NCI-H526 (cell line): ENCODE measurements at regions not wholly inside any gene's neighbourhood (a gene's known extent, or its start where the extent isn't known, plus 50 kb on each side); places are given as distances from the start of the nearest gene placed in this dataset.

Experiments used
- DNase-seq, 2 experiments: peaks; one replicate each; lab custom pipeline; 2025; lab: John Stamatoyannopoulos, UW

DNA sequence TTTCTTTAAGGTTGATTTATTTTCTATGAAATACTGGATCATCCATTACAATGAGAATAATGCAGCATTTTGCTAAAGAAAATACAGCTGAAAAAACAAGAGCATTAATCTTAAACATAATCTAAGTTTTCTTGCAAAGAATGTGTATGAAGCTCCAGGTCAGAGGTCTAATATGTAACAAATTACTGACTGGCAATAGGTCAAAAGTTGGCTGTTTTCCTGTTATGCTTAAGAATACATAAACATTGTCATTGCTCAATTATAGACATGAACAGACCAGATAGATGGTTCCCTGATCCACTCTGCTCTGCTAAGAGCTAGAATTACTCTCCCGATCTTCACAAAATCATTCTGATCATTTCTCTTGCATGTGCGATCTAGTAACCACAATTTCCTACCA, 718.6 kb downstream of the PDHA2 start:
- DNase-seq: no peak

DNA sequence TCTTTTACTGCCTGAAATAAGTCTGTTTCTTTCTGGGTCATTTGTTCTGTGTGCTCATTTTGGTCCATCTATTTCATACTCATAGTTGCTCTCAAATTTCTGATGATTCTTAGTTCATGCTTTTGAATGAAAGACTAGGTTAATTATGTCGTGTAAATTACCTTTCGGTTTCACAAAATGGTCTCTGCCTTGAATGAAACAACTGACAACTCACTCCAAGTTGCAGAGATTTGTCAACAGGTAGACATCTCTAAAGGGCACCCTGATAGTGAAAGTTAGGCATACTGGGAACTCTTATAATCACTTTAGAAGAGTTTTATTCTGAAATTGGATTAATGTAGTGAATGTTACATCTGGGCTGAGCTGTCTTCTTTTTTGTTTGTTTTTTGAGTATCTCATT, 726.9 kb downstream of the PDHA2 start:
- DNase-seq: no peak

DNA sequence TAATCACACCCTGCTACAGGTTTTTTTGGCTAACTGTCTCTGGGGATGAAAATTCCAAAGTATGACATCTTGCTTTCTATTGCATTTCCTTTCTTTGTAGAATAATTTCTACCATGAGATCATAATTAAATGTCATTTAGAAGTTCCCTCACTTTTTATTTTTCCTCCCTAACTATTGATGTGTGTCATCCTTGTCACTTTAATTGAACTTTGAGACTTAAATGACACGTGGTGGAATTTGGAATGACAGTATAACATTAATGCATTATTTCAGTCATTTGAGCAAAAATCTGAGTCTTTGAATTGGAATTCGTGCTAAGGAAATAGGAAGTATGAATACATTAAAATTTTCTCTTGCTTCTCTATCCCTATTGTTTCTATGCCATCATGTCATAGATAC, 745.4 kb downstream of the PDHA2 start:
- no peak for DNase-seq

DNA sequence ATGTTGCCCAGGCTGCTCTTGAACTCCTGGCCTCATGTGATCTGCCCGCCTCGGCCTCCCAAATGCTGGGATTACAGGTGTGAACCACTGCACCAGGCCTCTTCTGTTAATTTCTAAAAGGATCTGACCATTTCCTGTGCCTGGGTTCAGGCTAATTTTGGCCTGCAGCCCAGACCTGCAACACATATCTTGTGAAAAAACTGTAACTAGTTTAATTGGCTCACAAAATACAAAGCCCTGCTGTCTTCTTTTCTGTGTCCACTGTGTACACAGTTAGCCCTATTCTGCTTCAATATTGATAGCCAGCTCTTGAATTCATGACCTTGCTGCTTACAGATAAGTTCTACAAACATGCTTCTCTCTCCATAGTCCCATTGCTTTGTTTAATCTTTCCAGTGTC, 753.5 kb downstream of the PDHA2 start:
- no peak for DNase-seq

DNA sequence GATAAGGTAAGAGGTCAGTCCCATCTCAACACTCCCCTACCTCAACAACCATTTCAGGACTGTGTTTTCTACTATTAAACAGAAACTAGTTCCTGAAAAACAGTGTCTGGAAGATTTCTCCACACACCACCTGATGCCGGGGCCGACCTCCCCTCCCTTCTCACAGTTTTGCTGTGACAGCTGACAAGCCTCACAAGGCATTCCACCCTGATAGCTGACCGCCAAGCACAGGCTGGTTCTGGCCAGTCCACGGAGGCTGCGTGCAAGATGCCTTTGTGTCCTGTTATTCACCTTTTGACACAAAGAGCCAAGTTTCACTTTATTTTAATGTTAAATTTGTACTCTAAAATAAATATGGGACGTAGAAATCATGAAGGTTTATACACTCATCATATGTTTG, 758.6 kb downstream of the PDHA2 start:
- no peak for DNase-seq

DNA sequence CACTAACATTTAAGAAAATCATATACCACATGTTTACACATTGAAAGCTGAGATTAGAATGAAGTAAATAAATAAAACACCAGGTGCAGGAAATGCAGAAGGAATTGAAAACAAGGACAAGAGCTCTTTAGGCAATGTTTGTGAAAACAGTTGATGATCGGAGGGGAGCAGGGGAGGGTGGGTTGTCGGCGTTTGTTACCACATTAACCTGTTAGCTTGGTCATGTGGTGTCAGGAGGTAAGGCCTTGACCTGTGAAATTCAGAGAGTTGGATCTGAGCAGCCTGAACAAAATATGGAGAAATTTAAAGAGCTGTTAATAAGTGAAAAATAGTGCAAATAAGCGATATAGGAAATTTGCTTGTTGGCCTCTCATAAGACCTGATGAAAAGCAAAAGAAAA, 759.9 kb downstream of the PDHA2 start:
- no peak for DNase-seq

DNA sequence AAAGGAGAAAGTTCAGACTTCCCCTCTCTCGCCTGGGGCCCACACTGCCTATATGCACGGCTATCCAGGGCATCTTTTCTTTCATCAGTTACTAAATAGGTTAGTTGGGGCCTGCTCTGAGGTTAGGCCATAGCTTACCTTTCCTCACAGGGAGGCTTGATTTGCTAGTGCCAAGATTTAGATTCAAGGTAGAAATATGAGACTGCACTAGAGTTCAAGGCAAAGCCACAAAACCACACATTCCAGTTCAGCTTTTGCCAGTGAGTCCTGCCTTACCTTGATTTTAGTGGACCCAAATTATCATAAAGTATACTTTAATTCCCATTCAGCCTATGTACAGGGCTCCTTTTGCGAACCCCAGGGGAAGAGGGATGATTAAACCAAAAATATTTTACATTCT, 762.8 kb downstream of the PDHA2 start:
- no peak for DNase-seq

DNA sequence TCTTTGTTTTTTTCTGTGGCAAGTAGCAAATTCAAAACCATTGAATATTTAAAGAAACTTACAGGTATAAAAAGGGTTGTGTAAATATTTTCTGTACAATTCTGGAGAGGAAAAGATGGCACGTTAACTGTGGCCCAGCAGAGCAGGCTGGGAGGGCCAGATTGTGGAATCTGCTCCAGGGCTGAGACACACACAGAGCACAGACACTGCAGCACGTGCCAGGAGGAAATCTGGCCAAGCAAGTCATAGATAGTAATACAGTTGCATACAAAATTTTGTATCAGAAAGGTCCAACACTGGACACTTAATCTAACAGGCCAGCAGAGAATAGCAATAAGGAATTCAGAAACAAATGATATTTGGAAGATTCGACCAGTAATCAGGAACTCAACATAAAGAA, 763.7 kb downstream of the PDHA2 start:
- no peak for DNase-seq

DNA sequence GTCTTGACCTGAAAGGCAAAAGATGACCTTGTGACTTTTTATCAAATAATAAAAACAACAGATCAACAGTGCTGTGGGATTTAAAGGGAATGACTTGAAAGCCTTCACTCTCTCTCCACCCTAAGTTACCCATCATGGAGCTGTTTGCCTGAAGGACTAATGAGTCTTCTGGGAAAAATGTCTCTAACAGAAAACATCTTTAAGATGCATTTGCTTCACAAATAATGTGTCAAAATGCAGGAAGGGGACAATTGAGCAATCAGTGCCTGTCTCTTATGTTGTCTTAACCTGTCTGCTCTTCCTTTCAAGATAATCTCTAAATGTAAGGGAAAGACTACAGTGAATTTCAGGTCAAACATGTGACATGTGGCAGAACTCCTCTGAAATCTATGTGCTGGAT, 766.6 kb downstream of the PDHA2 start:
- DNase-seq: no peak

DNA sequence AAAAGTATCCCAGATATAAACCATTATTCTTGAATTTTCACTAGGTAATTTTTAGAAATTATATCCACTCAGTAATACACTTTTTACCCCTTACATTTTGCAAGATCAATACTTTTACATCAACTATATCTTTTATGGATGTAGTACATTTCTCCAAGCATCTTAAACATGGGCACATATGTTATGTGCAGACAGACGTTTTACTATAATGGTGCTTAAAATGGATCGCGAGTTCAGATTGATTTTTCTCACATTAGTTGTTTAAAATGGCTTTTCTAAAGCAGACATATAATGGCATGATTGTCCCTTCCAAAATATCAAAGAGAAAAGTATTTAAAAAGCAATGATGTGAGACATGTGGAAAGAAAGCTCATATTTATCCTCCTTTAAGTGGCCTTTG, 786.1 kb downstream of the PDHA2 start:
- DNase-seq: no peak

DNA sequence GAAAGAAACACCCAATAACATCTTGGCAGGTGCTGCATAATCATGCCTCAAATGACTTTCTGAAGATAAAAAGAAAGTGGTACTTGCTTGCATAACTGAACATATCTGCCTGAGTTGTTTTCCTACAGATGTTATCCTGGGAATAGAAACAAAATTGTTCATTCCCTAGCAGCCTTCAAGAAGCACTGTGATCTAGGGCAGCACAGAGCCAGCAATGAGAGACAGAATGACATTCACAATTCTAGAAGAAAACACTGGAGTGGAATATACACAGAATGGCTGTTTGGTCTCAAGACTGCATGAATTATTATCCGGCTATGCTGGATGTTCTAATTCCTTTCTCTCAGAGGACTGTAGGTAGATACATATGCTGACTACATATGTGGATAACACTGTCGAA, 790.9 kb downstream of the PDHA2 start:
- no peak for DNase-seq

DNA sequence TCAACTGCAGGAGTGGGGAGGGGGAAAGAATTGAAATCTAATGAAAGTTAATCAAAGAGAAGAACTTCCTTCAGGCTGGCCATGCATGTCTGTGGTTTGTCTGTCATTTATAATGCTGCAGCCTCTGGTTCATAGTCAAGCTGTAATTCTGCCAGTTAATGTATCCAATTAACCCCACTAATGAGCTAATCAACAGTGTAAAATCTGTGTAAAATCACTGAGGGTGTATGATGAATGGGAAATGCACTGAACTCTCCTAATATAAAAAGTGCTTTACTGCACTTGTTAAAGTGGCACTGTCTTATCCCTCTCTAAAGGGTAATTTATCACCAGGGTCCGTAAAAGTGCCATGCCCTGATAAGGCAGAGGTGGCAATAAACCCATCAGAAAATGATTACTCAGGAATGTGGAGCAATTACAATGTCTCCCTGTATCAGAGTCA, 798.1 kb downstream of the PDHA2 start:
- DNase-seq: no peak

DNA sequence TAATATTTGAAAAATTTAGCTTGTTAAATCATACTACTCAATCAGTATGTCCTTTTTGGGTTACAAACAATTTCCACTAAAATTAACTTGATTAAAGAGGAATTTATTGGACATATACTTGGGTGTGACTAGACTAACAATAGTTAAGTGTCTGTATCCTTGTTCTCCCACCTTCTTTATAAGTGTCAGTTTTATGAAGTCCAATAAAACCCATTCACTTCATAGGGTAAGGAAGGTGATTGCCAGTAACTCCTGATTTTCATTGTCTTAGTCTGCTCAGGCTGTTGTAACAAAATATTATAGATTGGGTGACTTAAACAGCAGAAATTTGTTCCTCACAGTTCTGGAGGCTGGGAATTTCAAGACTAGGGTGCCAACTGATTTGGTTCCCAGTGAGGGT, 800.0 kb downstream of the PDHA2 start:
- DNase-seq: no peak

DNA sequence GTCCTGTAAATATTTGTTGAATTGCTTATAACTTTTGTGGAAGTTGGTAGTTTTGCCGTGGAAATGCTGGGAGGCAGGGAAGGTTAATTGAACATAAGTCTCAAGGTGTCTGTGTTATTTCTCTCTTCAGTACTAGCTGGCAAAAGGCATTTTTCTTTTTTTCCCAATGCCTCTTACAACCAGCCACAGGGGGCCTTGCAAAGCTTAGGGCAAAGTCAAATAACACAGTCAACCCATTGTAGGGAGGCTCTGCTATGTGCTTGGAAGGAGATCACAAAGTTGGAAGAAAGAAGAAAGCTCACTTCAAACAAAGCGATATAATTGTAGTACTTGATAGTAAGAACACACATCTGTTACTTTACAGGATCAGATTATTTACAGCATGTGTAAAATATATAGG, 802.6 kb downstream of the PDHA2 start:
- no peak for DNase-seq

DNA sequence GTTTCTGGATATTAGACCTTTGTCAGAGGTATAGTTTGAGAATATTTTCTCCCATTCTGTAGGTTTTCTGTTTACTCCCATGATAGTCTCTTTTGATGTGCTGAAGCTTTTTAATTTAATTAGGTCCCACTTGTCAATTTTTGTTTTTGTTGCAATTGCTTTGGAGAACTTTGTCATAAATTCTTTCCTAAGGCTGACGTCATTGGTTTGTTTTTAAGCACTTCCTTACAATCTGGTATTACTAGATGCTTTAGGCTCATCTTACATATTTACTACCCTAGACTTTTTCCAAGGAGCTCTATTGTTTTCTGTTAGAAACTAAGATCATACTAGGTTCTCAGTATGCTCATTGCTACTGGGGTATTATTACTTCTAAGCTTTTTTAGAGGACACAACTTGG, 806.3 kb downstream of the PDHA2 start:
- no peak for DNase-seq

DNA sequence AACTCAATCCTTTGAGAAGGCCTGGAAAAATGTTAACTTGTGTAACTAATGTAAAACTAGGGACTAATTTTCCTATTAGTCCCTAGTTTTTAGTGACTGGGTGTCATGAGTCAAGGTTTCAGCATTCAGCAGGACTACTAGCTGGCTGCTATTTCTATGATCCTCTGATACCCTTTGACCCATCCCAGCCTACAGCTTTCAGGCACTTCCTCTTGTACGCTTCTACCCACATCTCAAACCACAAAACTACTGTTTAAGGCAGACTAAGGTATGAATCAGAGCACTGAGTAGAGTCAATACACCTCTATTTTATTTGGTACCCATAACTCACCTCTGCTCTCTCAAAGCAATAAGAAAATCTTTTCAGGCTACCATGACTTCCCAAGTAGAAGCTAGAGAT, 809.6 kb downstream of the PDHA2 start:
- no peak for DNase-seq

DNA sequence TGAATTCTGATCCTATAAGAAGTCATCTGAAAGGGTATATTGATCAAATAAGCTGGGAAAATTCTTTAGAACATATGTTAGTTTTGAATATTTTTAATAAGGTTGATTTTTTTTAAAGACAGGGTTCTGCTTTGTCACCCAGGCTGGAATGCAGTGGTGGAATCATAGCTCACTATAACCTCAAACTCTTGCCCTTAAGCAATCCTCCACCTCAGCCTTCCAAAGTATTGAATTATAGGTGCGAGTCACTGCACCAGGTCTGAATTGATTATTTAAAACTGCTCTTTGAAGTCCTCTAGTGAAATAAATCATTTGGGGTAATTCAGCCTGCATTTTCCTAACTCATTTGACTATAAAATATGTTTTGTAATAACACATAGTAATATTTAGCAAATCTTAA, 812.3 kb downstream of the PDHA2 start:
- DNase-seq: no peak

DNA sequence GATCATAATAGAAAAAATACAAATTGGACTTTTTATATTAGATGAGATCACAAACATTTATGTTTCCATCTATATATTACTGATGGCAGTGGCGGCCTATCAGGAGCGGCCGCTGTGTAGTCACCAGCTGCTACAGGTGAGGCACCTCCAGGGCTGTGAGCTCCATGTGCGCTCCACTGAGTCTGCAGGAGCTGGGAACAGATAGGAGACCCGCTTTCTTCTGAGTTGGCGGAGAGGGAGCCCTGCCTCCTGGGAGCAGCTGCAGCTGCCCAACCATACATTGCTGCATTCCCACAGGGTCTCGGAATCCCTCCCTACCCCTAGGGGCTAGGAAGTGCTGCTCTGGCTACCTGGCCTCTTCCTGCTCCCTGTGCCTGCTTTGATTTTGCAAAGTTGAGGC, 812.9 kb downstream of the PDHA2 start:
- DNase-seq: no peak

DNA sequence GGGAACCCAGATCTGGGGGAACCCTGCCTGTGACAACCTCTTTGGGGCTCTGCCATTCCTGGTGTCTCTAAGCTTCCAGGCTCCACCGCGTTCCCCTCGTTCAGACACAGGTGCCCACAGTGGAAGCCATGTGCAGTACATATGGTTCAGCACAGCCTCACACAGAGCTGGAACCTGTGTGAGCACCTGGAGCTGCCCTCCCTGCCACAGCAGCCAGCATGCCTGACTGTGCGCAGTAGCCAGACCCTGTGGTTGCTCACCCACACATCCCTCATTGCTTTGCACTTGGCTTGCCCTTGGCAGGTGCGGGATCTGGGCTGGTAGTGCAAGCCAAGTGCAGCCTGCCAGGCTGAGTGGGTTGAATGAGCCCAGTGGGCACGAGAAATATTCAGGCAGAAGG, 814.2 kb downstream of the PDHA2 start:
- DNase-seq: no peak

DNA sequence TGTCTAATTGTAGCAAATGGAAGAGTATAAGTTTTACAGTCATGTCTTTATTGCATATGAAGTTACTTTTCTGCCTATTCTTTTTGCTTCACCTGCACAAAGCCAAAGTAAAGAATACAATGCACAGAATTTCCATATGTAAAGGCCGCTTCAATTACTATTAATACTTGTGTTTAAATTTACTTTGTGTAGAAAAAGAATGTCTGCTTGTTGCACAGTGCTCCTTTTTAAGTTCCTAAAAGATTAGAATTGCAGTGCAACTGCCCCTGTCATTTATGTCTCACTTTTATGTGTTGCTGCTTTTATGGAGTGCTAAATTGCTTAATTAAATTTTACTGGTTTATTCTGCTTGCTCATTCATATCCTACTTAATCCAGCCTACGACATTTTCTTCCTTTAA, 830.5 kb downstream of the PDHA2 start:
- no peak for DNase-seq

DNA sequence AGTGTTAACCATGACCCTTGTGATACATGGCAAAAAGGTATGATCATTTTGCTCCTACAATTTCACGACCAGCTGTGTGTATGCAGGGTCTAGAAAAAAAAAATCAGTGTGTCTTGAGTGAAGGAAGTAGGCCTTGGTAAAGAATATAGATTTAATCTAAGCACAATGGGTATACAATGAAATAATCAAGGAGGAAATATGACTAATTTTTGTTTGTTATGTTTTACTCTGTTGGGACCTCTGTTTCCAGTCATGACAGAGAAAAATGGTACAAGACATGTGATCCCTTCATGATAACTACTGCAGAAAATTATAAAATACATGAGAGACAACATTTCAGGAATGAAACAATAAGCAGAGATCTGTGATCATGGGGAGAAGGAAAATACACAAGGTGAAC, 835.5 kb downstream of the PDHA2 start:
- no peak for DNase-seq

DNA sequence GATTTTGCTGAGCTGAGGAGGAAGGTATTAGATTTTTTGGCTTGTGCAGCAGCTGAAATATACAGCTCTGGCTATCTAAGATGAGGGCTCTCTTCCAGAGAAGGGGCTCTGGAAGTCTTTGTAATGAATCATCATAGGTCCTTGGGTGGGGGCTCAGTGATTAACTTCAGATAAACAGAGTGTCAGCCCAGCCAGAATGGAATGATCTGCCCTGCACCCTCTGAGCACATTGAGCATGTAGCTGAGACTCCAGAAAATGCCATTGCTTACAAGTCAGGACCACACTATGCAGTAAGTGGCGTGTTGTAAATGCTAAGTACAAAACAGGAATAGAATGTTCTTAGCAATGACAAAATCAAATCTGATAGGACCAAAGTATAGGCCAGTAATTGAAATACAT, 836.0 kb downstream of the PDHA2 start:
- no peak for DNase-seq

DNA sequence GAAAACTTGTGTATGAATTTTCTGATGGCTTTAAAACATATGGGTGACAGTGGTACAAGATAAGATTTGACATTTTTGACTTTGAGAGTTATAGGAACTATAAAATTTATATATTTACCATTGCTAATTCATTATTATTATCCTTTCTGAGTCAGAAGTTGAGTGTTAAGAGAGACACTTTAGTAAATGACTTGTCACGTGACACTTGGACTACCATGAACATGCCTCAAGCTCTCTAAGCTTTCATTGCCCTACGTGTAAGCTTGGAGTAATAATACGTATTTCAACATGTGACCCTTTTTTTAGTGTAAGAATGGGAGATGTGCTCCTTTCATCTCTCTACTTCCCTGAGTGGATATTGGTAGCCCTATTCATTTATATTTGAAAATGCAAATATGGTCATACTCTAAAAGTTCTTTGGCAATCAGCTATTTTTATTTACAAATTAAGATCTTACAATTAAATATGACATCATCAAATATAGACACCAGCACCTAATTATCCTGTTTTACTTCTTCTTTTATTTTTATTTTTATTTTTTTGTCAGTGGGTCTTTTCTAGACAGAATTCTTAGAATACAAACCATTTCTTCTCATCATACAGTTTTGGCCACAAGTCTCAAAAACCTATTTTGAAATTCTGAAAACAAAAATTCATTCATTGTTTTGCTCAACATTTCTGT, 837.0 kb downstream of the PDHA2 start:
- DNase-seq: no peak

DNA sequence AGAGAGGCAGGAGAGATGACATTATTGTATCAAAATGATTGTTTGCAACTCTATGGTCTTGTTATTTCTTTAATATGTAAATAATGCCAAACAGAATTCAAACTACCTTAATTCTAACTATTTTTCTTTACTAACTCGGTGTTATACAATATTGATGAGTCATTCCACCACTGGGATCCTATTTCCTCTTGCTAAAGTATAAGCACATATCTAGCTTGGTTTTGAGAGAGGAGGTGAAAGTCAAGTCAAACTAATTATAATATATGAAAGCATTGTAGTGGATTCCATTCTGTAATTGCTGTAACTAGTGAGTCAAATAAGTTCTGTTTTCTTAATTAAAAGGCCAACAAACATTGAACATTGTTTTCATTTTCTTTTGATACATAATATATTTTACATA, 837.6 kb downstream of the PDHA2 start:
- DNase-seq: no peak

DNA sequence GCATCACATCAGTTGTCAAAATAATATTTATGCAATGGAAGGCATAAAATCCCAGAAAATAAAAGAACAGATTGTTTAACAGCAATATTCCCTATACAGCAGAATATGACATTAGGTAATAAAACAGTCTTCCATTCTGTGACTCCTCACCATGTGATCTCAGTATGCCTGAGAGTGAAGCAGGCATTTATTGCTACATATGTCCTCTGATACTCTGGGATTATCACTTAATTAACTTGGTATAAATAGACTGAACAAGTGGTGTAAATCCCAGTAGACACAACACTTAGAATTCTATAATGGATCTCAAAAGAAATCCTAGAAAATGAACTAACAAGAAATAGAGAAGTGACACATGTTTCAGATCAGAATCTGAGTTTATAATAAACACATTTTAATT, 841.3 kb downstream of the PDHA2 start:
- no peak for DNase-seq
